RPMI7951 (cell line): ENCODE measurements at regions not wholly inside any gene's neighbourhood (a gene's known extent, or its start where the extent isn't known, plus 50 kb on each side); places are given as distances from the start of the nearest gene placed in this dataset.

Experiments used
- DNase-seq: peaks from one replicate; pipeline ENCODE4 v3.0.0-alpha.2; 2012; ENCODE audit warnings: low read depth

DNA sequence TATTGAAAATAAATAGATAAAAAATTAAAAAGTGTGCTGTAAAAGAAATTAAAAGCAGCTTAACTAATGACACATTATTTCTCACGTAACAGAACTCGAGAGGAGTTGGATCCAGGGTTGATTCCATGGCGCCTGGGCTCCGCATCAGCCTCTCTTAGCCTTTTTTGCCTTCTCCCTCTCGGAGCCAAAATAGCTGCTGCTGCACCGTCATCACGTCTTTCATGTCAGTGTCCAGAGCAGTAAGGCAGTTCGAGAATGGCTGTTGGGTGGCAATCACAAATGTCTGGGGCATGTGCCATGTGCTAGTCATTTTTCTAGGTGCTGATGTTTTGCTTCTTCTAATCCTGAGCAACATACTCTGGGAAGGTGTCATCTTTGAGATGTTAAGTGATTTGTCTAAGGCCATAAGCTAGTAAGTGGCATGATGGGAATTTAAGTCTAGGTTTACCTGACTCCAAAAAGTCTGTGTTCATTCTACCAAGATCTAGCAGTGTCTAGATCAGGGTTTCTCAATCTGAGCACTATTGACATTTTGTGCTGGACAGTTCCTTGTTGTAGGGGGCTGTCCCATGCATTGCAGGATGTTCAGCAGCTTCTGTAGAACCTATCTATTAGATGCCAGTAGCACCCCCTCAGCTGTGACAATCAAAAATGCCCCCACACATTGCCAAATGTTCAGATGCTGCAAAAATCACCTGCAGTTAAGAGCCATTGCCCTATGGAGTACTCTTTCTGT lies 280.4 kb downstream of the HAPSTR1 start:
- no peak for DNase-seq

- no peak for DNase-seq
Measured at GRCh38 chr16:9372934-9373890, 281.8 kb downstream of the HAPSTR1 start.

GRCh38 chr16:9374061-9374460 lies 282.6 kb downstream of the HAPSTR1 start:
- no peak for DNase-seq

DNA sequence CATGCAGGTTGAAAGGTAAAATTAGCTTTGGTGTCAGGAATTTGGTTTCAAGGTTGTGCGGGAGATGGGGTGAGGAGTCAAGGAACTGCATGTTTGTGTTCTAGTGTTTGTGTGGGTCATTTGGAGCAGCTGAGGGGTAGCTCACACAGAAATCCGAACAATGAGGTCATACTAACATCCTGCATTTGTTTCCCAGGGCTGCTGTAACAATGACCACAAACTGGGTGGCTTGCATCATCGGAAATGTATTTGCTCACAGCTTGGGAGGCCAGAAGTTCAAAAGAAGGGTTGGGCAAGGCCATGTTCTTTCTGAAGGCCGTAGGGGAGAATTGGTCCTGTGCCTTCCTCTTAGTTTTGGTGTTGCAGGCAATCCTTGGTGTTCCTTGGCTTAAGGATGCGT lies 287.4 kb downstream of the HAPSTR1 start:
- no peak for DNase-seq

DNA sequence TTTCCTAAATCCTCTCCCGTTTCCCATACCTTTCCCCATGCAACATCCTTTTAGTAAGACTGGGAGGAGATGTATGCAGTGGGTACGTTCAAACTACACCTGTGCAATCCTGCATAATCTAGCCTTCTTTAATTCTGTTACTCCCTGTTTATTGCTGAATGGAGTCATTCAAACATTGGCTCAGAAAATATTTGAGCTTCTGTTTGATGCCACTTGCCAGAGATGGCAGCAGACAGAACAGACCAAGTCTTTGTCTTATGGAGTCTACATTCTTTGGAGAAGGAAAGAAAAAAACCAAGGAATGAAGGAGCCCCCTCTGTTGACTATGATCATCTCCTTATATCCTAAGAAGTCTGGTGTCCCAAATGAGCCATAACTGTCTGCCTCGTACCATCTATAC lies 288.8 kb downstream of the HAPSTR1 start:
- DNase-seq = no peak

DNA sequence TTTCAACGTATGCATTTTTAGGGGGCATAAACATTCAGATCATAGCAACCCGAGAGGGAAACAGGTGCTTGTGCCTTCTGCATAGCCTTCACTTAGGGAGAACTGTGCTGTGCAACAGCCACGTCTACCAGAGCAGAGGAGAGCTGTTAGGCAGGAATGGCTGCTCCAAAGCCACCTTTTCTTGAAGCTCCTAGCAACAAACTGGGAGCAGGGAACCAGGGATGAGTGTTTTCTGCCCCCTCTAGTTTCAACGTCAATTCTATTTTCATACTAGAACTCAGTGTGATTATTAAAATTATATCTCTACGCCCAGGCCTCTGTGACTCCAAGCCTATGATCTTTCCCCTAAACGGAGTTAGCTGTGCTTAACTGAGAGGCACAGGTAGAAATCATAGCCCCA lies 290.0 kb downstream of the HAPSTR1 start:
- DNase-seq = no peak

DNA sequence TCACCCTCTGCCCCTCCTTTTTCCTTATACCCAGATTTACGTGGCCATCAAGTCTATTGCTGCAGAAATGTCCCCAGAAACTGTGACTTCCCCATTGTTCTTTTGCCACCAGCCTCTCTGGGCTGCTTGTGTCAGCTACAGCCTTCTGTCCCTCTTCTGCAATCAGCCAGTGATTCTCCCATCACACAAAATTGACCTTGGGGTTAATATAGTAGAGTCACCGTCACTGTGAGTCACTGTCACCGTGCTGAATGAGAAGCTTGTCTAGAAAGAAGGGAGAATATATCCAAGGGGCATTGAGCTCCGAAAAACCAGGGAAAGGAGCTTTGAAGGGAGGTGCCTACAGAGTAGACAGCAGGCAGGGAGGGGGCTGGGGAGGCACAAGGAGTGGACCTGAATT lies 290.5 kb downstream of the HAPSTR1 start:
- no peak for DNase-seq

DNA sequence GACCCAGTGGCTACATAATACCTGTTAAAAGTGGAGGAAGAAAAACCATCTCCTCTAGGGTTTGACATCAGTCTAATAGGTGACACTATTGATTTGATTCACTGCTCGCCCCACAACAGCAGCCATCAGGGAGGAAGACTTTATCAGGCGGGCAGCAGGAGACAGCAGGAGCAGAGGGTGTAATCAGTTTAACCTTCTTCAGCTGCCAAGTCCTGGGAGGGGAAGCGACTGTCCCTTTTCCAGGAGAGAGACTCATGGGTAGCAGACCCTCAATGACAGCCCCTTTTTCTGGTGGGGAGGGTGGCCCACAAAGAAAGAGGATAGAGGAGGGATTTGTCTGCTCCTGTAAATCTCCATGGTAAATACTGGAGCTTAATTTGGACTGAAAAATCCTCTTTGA lies 291.8 kb downstream of the HAPSTR1 start:
- DNase-seq = no peak

DNA sequence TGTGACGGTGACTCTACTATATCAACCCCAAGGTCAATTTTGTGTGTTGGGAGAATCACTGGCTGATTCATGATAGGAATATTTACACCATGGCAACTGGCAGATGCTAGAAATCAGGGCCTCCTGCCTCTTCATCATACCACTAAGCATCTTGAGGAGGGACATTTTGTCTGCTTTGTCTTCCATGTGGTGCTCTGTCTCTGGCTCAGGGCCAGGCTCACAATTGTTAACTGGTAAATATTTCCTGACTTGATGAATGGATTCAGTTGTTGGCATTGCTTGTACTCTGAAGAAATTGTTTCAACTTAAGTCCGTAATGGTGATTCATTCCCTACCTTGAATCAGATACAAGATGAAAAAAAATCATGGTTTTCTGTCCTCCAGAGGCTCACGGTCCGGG lies 292.7 kb downstream of the HAPSTR1 start:
- no peak for DNase-seq

DNA sequence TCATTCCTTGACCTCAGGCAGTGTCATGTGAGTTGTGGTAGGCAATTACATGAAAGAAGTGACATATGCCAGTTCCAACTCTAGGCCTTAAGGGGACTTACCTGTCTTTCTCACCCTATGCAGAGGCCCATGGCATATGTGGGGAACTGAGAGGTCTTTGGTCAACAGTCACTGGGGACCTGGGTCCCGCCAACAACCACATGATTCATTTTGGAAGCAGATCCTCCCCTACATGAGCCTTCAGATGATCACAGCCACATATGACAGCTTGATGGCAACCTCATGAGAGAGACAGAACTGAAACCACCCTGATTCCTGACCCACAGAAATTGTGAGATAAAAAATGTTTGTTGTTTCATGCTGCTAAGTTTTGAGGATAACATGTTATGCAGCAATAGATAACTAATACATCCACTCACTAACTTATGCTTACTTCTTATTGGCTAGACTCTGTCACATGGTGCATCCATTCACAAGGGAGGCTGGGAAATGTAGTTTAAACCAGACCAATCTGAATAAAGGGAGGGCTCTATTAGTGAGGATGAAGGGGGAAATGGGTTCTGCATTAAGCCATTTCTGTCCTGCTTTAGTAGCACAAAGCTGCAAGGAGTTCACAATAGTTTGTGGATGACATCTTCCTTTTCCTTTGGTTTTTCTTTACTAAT lies 298.2 kb downstream of the HAPSTR1 start:
- no peak for DNase-seq

DNA sequence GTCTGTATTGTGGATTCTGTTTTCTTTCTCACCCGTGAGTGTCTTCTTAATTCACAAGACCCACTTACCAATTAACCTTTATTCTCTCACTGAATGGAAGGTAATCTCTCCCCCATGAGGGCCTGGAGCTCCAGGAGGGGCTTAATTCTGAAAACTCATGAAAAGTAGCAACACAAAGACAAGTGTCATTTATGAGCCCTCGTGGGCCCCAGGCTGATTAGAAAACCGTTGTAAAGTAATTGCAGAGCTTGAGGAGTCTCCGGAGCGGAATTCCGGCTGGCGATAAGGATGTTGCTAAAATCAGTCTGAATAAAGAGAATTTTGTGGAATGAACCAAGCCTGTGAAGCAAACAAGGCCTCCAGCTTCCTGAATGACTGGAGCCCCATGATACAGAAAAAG lies 301.5 kb downstream of the HAPSTR1 start:
- DNase-seq = no peak

- no peak for DNase-seq
Measured at GRCh38 chr16:9393591-9393990, 302.1 kb downstream of the HAPSTR1 start.

DNA sequence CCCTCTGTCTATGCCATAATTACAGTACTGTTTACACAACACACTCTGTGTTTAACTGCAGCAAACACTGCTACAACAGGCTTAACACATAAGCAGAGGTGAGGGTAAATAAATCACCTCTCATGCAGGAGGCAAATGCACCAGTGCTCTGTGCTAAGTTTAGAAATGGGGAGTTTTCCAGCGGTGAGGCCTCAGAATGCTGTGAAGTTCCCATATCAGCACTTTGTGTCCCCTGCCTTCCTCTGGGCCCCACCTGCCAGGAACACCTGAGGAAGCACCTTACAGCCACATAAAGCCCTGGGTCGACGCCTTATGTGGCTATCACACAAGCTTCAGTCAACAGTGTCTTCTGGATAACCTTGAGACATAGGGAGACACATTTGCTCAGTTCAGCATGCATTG lies 304.5 kb downstream of the HAPSTR1 start:
- DNase-seq = no peak

DNA sequence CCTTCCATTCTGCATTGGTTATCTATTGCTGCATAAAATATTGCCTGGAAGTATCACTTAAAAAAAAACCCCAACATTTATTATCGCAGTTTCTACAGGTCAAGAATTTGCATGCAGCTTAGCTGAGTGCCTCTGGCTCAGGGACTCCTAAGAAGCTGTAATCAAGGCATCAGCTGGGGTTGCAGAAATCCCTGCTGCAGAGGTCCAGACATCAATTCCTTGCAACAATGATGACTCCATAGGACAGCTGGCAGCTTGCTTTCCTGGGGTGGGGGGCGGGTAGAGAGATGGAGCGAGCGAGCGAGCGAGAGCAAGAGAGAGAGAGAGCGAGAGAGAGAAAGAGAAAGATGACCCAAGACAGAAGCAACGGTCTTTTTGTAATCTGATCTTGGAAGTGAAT lies 308.1 kb downstream of the HAPSTR1 start:
- DNase-seq = no peak

GRCh38 chr16:9401173-9401572 lies 309.7 kb downstream of the HAPSTR1 start:
- no peak for DNase-seq

DNA sequence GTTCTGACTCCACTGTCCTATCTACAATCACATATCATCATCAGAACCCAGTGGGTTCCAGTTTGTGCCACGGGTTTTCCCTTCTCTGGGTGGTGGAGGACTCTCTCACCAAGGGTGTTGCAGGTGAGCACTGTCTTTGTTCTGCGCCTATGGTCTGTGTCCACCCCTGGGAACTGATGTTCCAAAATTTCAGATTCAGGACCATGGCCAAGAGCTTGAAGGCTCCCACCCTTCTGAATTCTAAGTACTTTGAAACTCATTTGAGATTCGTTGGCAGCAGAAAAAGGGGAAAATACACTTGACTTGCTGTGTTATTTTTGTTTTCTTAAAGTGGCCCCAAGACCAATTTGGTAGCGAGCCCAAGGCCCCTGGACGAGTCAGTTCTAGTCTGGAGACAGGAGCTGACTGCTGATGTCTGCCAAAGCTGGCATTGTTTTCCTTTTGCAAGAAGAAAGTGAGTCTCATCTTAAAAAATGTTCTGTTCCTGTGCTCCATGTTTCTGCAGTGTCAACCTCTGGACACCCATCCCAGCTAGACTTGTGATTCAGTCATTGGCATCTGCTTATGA lies 310.9 kb downstream of the HAPSTR1 start:
- DNase-seq = no peak

- DNase-seq = no peak
Measured at GRCh38 chr16:9404811-9405210, 313.4 kb downstream of the HAPSTR1 start.

DNA sequence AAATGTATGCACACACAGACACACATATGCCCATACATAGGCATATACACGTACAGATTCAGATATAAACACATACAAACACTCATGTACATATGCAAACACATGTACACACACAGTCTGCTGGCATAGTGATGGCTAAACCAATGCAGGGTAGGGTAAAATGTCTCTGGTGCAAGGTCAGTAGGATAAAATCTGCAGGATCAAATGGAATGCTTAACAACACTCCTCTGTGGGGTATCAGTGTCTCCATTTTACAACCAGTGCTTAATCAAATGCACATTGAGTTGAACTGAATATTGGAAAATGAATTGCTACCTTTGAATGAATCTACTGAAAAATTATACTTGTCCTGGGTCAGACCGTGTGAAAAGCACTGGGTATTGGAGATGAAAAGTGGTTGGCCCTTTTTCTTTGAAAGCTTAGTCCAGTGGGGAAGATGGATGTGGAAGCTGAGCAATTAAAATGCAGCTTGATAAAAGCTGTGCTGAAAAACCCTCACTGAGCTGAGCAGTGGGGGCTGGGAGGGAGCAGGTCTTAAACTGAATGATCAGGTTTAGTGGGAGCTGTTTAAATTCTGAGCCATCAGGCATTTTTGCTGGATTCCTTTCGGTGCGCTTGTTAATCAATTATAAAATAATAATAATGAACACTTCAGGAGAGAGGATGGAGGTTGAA lies 314.7 kb downstream of the HAPSTR1 start:
- no peak for DNase-seq

DNA sequence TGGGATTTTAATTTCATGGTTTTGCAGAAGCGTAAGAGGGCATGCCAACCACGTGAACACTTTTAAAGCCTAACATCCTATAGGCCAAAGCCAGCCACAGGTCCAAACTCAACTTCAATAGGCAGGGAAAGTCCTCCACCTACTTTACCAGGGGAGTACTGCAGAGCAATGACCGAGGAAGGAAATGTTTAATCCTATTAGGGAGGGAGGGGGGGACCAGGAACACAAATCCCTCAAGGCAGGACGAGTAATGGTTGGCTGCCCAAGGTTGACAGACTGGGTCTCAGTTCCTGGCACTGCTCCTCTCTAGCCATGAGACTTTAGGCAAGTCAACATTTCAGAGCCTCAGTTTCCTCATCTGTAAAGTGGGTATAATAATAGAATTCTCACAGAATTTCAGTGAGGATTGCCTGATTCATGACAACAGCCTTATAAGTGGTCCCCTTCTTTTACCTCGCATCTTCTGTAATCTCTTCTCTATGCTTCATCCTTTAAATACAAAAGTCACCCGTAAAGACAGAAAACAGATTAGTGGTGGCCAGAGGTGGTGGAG lies 315.8 kb downstream of the HAPSTR1 start:
- DNase-seq = no peak

GRCh38 chr16:9408297-9408878 lies 316.9 kb downstream of the HAPSTR1 start:
- DNase-seq = no peak
